ENCODE measurements at regions not wholly inside any gene's neighbourhood (a gene's known extent, or its start where the extent isn't known, plus 50 kb on each side); places are given as distances from the start of the nearest gene placed in this dataset.
"Not testable (repeated sequence)": the region's sequence is repeated elsewhere in the genome, so short reads cannot be mapped to it uniquely, and the experiment has no call there.

GRCh38 chr17:15831182-15831581 is 99.1 kb downstream of the TBC1D26 start:
- not testable (repeated sequence) for TF ChIP-seq CTCF (conservative IDR thresholded peaks at IDR 0.05 in 1 of 2, IDR thresholded peaks at IDR 0.05 in 1 of 2; ENCODE audit: low read depth in 1 of 2, low read length in 2 of 2); EZH2 (IDR thresholded peaks at IDR 0.05; ENCODE audit: low read length, missing control alignments)

Measured in fibroblast of lung (primary cell).